GM13977 (cell line): ENCODE measurements at regions not wholly inside any gene's neighbourhood (a gene's known extent, or its start where the extent isn't known, plus 50 kb on each side); places are given as distances from the start of the nearest gene placed in this dataset.
A peak's percentile ranks its signal among the peaks of the same experiment; 100 is the strongest.

Experiments
- DNase-seq: peaks from one replicate; pipeline ENCODE4 v3.0.0; 2012; ENCODE audit warnings: low spot score
- CTCF ChIP-seq: IDR thresholded peaks from 2 replicates; pipeline ENCODE4 v1.5.1; 2012; ENCODE audit warnings: mild to moderate bottlenecking, control low read depth; ENCODE audit not compliant: insufficient read depth; ENCODE audit errors: extremely low read depth, missing control alignments
- in situ Hi-C: fragments of 300-500 bp; cut with MboI; formaldehyde crosslinking; loops from one replicate; pipeline ENCODE4 v1.12.0; 2022; ENCODE audit warnings: low sequenced_read_pairs, low pct_unique_long_range_greater_than_20kb, mixed read lengths, inconsistent platforms; ENCODE audit not compliant: unreplicated experiment

- in situ Hi-C loops, result no loop called here
- no peak for DNase-seq
- no peak for TF ChIP-seq CTCF
Measured at GRCh38 chr2:56648802-56649201, 465.0 kb downstream of the CCDC85A start.

- TF ChIP-seq CTCF, result no peak
- in situ Hi-C loops, result no loop called here
- no peak for DNase-seq
Measured at GRCh38 chr2:56654936-56655335, 471.1 kb downstream of the CCDC85A start.

GRCh38 chr2:56656826-56657225 lies 473.0 kb downstream of the CCDC85A start:
- in situ Hi-C loops, result no loop called here
- no peak for DNase-seq
- TF ChIP-seq CTCF, result no peak

- no peak for DNase-seq
- in situ Hi-C loops, result no loop called here
- TF ChIP-seq CTCF, result no peak
Measured at GRCh38 chr2:56666777-56667176, 483.0 kb downstream of the CCDC85A start.

GRCh38 chr2:56671973-56672569 lies 488.3 kb downstream of the CCDC85A start:
- peak; percentile 15 for TF ChIP-seq CTCF
- in situ Hi-C loops, result no loop called here
- no peak for DNase-seq

GRCh38 chr2:56674084-56674483 lies 490.3 kb downstream of the CCDC85A start:
- in situ Hi-C loops, result no loop called here
- TF ChIP-seq CTCF, result no peak
- DNase-seq, result no peak

- in situ Hi-C loops, result no loop called here
- no peak for TF ChIP-seq CTCF
- DNase-seq, result no peak
Measured at GRCh38 chr2:56676966-56677365, 493.2 kb downstream of the CCDC85A start.
